ENCODE measurements at regions not wholly inside any gene's neighbourhood (a gene's known extent, or its start where the extent isn't known, plus 50 kb on each side); places are given as distances from the start of the nearest gene placed in this dataset.

DNA sequence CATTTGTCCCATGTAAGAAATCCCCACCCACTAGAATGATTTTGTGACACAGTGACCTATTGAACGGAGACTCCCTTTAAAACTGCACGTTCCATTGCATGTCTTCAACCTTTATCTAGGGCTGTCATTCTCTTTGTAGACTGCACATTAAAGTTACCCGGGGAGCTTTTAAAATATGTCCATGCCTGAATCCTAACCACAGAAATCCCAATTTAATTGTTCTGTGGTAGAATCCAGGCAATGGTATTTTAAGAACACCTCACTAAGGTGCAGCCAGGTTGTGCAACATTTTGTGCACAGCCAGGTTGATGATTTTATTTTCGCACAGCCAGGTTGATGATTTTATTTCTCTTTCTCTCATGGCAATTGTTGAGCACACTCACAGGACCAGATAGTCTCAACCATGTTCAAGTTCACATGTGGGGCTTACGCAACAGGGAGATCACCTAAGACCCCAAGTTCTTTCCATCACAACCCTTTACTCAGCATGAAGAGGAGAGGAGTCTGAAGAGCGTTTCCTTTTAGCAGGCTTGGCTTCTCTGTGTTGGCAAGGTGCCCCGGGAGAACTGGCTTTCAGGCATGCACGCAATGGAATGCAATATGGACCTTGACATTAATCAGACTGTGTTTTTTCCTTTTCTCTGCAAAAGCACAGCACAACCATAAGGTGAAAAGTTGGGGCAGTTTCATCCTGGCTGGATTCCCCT lies 467.3 kb upstream of the ETAA1 start:
- H3K4me3 ChIP-seq (ENCODE audit: low read length) = no peak overlapping the region

DNA sequence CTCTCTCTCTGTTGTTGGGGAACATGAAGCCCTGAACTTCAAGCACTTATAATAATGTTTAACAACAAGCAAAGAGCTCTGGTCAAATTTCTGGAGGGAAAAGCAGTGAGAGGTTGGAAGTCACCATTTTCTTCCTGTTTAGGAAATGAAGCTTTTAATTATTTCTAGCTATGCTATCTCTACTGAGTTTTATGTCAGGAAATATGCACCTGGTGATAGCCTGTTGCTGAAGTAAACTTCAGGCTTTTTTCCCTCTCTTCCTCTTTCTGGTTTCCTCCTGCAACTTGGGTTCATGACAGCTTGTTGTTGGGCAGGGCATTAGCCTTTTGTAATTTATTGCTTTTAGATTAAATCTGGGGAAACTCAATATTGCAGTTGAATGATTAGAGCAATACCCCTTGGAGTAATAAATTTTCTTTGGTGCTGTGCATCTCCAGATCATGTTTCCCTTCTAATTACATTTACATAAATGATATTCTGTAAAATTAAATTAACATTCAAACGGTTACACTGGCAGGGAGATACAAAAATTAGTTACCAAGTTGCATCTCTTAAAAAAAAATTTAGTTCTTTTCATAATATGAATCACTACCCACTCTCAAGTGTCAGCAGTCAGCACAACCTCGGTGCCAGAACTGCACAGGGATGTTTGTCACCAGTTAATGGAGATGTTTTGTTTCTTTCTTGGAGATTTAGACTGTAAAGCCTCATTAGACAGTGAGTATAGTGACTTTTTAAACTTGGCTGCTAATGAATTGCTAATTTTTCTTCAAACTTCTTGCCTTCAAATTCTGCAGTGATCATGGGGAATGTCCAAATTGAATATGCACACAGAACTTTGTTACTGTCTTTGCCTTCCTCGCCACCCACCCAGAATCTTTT lies 466.6 kb upstream of the ETAA1 start:
- TF ChIP-seq, protein P1, sequence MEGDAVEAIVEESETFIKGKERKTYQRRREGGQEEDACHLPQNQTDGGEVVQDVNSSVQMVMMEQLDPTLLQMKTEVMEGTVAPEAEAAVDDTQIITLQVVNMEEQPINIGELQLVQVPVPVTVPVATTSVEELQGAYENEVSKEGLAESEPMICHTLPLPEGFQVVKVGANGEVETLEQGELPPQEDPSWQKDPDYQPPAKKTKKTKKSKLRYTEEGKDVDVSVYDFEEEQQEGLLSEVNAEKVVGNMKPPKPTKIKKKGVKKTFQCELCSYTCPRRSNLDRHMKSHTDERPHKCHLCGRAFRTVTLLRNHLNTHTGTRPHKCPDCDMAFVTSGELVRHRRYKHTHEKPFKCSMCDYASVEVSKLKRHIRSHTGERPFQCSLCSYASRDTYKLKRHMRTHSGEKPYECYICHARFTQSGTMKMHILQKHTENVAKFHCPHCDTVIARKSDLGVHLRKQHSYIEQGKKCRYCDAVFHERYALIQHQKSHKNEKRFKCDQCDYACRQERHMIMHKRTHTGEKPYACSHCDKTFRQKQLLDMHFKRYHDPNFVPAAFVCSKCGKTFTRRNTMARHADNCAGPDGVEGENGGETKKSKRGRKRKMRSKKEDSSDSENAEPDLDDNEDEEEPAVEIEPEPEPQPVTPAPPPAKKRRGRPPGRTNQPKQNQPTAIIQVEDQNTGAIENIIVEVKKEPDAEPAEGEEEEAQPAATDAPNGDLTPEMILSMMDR (conservative IDR thresholded peaks at IDR 0.05; ENCODE audit: low read length) = no peak
- no peak overlapping the region for H3K4me3 ChIP-seq (ENCODE audit: low read length)
- DNase-seq (ENCODE audit: low read depth) = no peak

More for the DNA sequence above, 467.3 kb upstream of the ETAA1 start:
- TF ChIP-seq, protein P1 (conservative IDR thresholded peaks at IDR 0.05; ENCODE audit: low read length) = no peak
- peak; percentile 82 for DNase-seq (ENCODE audit: low read depth)

DNA sequence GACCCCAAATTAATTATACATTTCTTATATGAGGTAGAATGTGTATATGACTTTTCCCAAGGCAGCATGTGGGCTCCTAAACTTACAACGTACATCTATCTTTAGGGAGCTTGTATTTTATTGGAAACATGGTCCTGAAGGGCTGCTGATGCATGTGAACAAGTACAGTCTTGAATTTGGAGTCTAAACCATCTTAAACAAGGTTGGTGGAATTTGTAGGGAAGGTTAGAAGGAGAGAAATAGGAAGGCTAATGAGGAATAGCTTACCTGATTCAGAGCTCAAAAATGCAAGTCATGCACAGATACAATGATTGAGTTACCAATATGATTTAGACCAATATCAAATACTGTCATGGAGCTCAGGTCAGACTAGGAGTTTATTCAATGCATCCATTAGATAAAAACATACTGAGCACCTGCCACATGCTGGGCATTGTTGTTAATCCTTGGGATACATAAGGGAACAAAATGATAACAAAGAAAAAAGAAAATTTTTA lies 458.6 kb upstream of the ETAA1 start:
- no peak for DNase-seq (ENCODE audit: low read depth)
- H3K4me3 ChIP-seq (ENCODE audit: low read length) = no peak overlapping the region
- TF ChIP-seq, protein P1 (conservative IDR thresholded peaks at IDR 0.05; ENCODE audit: low read length) = no peak

DNA sequence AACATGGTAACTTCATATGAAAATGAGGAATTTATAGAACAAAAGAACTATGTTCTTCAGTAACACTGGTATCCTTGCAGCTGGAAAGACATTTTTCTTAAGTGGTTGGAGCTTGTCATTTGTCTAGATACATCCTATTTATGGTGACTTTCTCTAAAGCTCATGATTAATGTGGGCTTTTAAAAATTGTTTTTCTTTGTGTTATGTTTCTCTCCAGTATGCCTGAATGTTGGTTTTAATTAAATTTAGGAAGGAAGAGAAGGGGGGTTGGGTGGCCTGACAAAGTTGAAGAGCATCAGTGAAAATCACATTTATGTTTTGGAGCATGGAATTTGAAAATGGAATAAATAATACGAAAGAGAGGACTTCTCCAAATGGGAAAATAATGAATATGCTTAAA lies 457.1 kb upstream of the ETAA1 start:
- TF ChIP-seq, protein P1 (conservative IDR thresholded peaks at IDR 0.05; ENCODE audit: low read length) = no peak
- DNase-seq (ENCODE audit: low read depth) = no peak

DNA sequence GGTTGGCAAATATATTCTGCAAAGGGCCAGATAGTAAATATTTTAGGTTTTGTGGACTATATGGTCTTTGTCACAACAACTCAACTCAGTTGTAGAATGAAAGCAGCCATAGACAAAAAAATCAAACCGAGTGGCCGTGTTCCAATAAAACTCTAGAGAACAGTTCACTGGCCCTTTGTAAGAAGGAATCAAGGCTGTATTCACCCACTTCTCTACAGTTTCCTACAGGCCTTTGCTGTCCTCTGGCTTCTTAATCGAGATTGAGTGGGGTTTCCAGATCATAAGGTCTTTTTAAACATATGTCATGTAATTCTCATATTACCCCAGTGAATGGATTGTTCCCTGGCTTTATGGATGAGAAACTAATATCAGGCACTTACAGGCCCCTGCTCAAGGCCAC lies 448.9 kb upstream of the ETAA1 start:
- TF ChIP-seq, protein P1 (conservative IDR thresholded peaks at IDR 0.05; ENCODE audit: low read length) = no peak
- no peak overlapping the region for H3K4me3 ChIP-seq (ENCODE audit: low read length)
- no peak for DNase-seq (ENCODE audit: low read depth)

More for the DNA sequence above, 457.1 kb upstream of the ETAA1 start:
- no peak overlapping the region for H3K4me3 ChIP-seq (ENCODE audit: low read length)

DNA sequence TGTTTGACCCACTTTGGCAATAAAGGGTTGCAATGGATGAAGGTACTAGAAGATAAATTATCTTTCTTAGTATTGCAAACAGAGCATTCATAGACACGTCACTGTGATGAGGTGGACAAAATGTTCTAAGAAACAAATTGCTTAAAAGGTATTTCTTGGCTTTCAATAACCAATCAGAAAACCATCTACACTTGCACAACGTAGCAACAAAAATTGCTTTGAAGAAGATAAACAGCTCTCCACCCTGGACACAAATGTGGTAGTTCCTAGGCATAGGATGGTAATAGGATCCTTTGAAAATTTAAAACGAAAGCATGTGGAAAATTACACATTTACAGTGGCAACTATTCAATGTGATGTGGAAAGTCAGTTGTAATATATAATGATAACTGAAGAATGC lies 439.9 kb upstream of the ETAA1 start:
- TF ChIP-seq, protein P1 (conservative IDR thresholded peaks at IDR 0.05; ENCODE audit: low read length) = no peak
- DNase-seq (ENCODE audit: low read depth) = peak; percentile 9
- no peak overlapping the region for H3K4me3 ChIP-seq (ENCODE audit: low read length)

Measured in AG10803 (cell line).